ENCODE measurements at regions not wholly inside any gene's neighbourhood (a gene's known extent, or its start where the extent isn't known, plus 50 kb on each side); places are given as distances from the start of the nearest gene placed in this dataset.

- Mint-ChIP-seq H3K4me3 (no peak overlapping the region), H3K27ac (no peak overlapping the region), H3K9me3 (no peaks in the 10 kb centered on the region), H3K4me1 (no peaks in the 10 kb centered on the region), H3K27me3 (no peaks in the 10 kb centered on the region), H3K36me3 (ENCODE audit: low read depth) (no peaks in the 10 kb centered on the region)
- ChIA-PET POLR2A (no interaction called here), CTCF (no interaction called here)
- no peak for DNase-seq
Observed at GRCh38 chr1:37243368-37244082, 209.2 kb upstream of the GRIK3 start.

- no peaks in the 10 kb centered on the region for H3K9me3 Mint-ChIP-seq
- H3K4me1 Mint-ChIP-seq, result no peaks in the 10 kb centered on the region
- DNase-seq, result no peak
- no peak overlapping the region for H3K4me3 Mint-ChIP-seq
- H3K27ac Mint-ChIP-seq, result no peak overlapping the region
- POLR2A ChIA-PET, result no interaction called here
- no peaks in the 10 kb centered on the region for H3K36me3 Mint-ChIP-seq (ENCODE audit: low read depth)
- no peaks in the 10 kb centered on the region for H3K27me3 Mint-ChIP-seq
- CTCF ChIA-PET, result no interaction called here
Observed at GRCh38 chr1:37244083-37244480, 209.8 kb upstream of the GRIK3 start.

GRCh38 chr1:37244815-37245214 lies 210.5 kb upstream of the GRIK3 start:
- Mint-ChIP-seq H3K4me1 (no peaks in the 10 kb centered on the region), H3K36me3 (ENCODE audit: low read depth) (no peaks in the 10 kb centered on the region), H3K4me3 (no peak overlapping the region), H3K27me3 (no peaks in the 10 kb centered on the region), H3K9me3 (no peaks in the 10 kb centered on the region), H3K27ac (no peak overlapping the region)
- ChIA-PET POLR2A (no interaction called here), CTCF (interaction anchor here (0.7 kb wide), 1 partner anchor 173 kb away, joined by 4 read pairs; no protein-coding TSS in a partner anchor)
- DNase-seq, result no peak

GRCh38 chr1:37246631-37247030 lies 212.3 kb upstream of the GRIK3 start:
- no peak overlapping the region for H3K27ac Mint-ChIP-seq
- no peaks in the 10 kb centered on the region for H3K9me3 Mint-ChIP-seq
- CTCF ChIA-PET, result interaction anchor here (0.6 kb wide), 1 partner anchor 511 kb away, joined by 3 read pairs; no protein-coding TSS in a partner anchor
- POLR2A ChIA-PET, result no interaction called here
- no peak for DNase-seq
- H3K36me3 Mint-ChIP-seq (ENCODE audit: low read depth), result no peaks in the 10 kb centered on the region
- no peak overlapping the region for H3K4me3 Mint-ChIP-seq
- no peaks in the 10 kb centered on the region for H3K27me3 Mint-ChIP-seq
- no peaks in the 10 kb centered on the region for H3K4me1 Mint-ChIP-seq

GRCh38 chr1:37250371-37250770 lies 216.1 kb upstream of the GRIK3 start:
- H3K4me3 Mint-ChIP-seq, result no peak overlapping the region
- H3K4me1 Mint-ChIP-seq, result no peaks in the 10 kb centered on the region
- H3K27ac Mint-ChIP-seq, result no peak overlapping the region
- DNase-seq, result no peak
- CTCF ChIA-PET, result no interaction called here
- H3K27me3 Mint-ChIP-seq, result peaks cover 9% of the 10 kb centered on the region
- H3K36me3 Mint-ChIP-seq (ENCODE audit: low read depth), result no peaks in the 10 kb centered on the region
- no peaks in the 10 kb centered on the region for H3K9me3 Mint-ChIP-seq
- POLR2A ChIA-PET, result no interaction called here

GRCh38 chr1:37255136-37255795 lies 219.1 kb upstream of the ZC3H12A start:
- H3K36me3 Mint-ChIP-seq (ENCODE audit: low read depth), result no peaks in the 10 kb centered on the region
- H3K9me3 Mint-ChIP-seq, result no peaks in the 10 kb centered on the region
- H3K4me3 Mint-ChIP-seq, result no peak overlapping the region
- DNase-seq, result peak; percentile 20
- no peak overlapping the region for H3K27ac Mint-ChIP-seq
- ChIA-PET POLR2A (no interaction called here), CTCF (no interaction called here)
- H3K27me3 Mint-ChIP-seq, result peaks cover 16% of the 10 kb centered on the region
- H3K4me1 Mint-ChIP-seq, result no peaks in the 10 kb centered on the region

GRCh38 chr1:37255868-37256267 lies 218.5 kb upstream of the ZC3H12A start:
- ChIA-PET CTCF (no interaction called here), POLR2A (no interaction called here)
- Mint-ChIP-seq H3K27ac (no peak overlapping the region), H3K36me3 (ENCODE audit: low read depth) (no peaks in the 10 kb centered on the region), H3K4me3 (no peak overlapping the region), H3K9me3 (no peaks in the 10 kb centered on the region), H3K4me1 (no peaks in the 10 kb centered on the region), H3K27me3 (peaks cover 16% of the 10 kb centered on the region)
- DNase-seq, result no peak

GRCh38 chr1:37257646-37258045 lies 216.7 kb upstream of the ZC3H12A start:
- Mint-ChIP-seq H3K4me1 (no peaks in the 10 kb centered on the region), H3K4me3 (no peak overlapping the region), H3K27ac (no peak overlapping the region), H3K9me3 (no peaks in the 10 kb centered on the region), H3K36me3 (ENCODE audit: low read depth) (no peaks in the 10 kb centered on the region), H3K27me3 (peaks cover 16% of the 10 kb centered on the region)
- ChIA-PET POLR2A (no interaction called here), CTCF (no interaction called here)
- no peak for DNase-seq

- Mint-ChIP-seq H3K4me3 (no peak overlapping the region), H3K4me1 (no peaks in the 10 kb centered on the region), H3K36me3 (ENCODE audit: low read depth) (no peaks in the 10 kb centered on the region), H3K27ac (no peak overlapping the region), H3K27me3 (peaks cover 16% of the 10 kb centered on the region), H3K9me3 (no peaks in the 10 kb centered on the region)
- no peak for DNase-seq
- ChIA-PET CTCF (no interaction called here), POLR2A (no interaction called here)
Observed at GRCh38 chr1:37258068-37258467, 216.3 kb upstream of the ZC3H12A start.

GRCh38 chr1:37259019-37259418 lies 215.4 kb upstream of the ZC3H12A start:
- no peak for DNase-seq
- no peaks in the 10 kb centered on the region for H3K4me1 Mint-ChIP-seq
- H3K4me3 Mint-ChIP-seq, result no peak overlapping the region
- H3K27ac Mint-ChIP-seq, result no peak overlapping the region
- POLR2A ChIA-PET, result no interaction called here
- CTCF ChIA-PET, result no interaction called here
- H3K9me3 Mint-ChIP-seq, result no peaks in the 10 kb centered on the region
- H3K36me3 Mint-ChIP-seq (ENCODE audit: low read depth), result no peaks in the 10 kb centered on the region
- peaks cover 14% of the 10 kb centered on the region for H3K27me3 Mint-ChIP-seq

- ChIA-PET POLR2A (no interaction called here), CTCF (no interaction called here)
- H3K27me3 Mint-ChIP-seq, result peaks cover 3% of the 10 kb centered on the region
- H3K4me3 Mint-ChIP-seq, result no peak overlapping the region
- no peaks in the 10 kb centered on the region for H3K9me3 Mint-ChIP-seq
- H3K36me3 Mint-ChIP-seq (ENCODE audit: low read depth), result no peaks in the 10 kb centered on the region
- DNase-seq, result no peak
- no peak overlapping the region for H3K27ac Mint-ChIP-seq
- no peaks in the 10 kb centered on the region for H3K4me1 Mint-ChIP-seq
Observed at GRCh38 chr1:37261129-37261528, 213.3 kb upstream of the ZC3H12A start.

- Mint-ChIP-seq H3K27me3 (no peaks in the 10 kb centered on the region), H3K4me3 (no peak overlapping the region), H3K36me3 (ENCODE audit: low read depth) (no peaks in the 10 kb centered on the region), H3K27ac (no peak overlapping the region), H3K4me1 (no peaks in the 10 kb centered on the region), H3K9me3 (no peaks in the 10 kb centered on the region)
- CTCF ChIA-PET, result no interaction called here
- POLR2A ChIA-PET, result no interaction called here
- no peak for DNase-seq
Observed at GRCh38 chr1:37262439-37263170, 211.8 kb upstream of the ZC3H12A start.

- no peaks in the 10 kb centered on the region for H3K27me3 Mint-ChIP-seq
- ChIA-PET CTCF (no interaction called here), POLR2A (no interaction called here)
- no peak overlapping the region for H3K4me3 Mint-ChIP-seq
- H3K27ac Mint-ChIP-seq, result no peak overlapping the region
- no peaks in the 10 kb centered on the region for H3K9me3 Mint-ChIP-seq
- no peak for DNase-seq
- no peaks in the 10 kb centered on the region for H3K36me3 Mint-ChIP-seq (ENCODE audit: low read depth)
- H3K4me1 Mint-ChIP-seq, result no peaks in the 10 kb centered on the region
Observed at GRCh38 chr1:37265156-37265555, 209.2 kb upstream of the ZC3H12A start.

Measured in activated CD4-positive, alpha-beta T cell treated with anti-CD3 and anti-CD28 coated beads, Interleukin-2, amount 10 ng/mL, durations not matched to agents 7 days and 5 days (primary cell).